IPS-18a (cell line): ENCODE measurements at regions not wholly inside any gene's neighbourhood (a gene's known extent, or its start where the extent isn't known, plus 50 kb on each side); places are given as distances from the start of the nearest gene placed in this dataset.

ENCODE experiments used
- H3K27ac ChIP-seq: one replicate; pipeline ENCODE4 v1.5.1; 2013; ENCODE audit warnings: low read length
- H3K27me3 ChIP-seq: one replicate; pipeline ENCODE4 v1.6.1; 2013; ENCODE audit warnings: mild to moderate bottlenecking, low read length; ENCODE audit not compliant: control insufficient read depth, insufficient read depth
- H3K36me3 ChIP-seq: one replicate; pipeline ENCODE4 v1.6.1; 2013; ENCODE audit warnings: low read depth, low read length; ENCODE audit not compliant: control insufficient read depth
- H3K4me1 ChIP-seq: one replicate; pipeline ENCODE4 v1.6.1; 2013; ENCODE audit warnings: low read depth, low read length; ENCODE audit not compliant: control insufficient read depth
- H3K4me3 ChIP-seq: one replicate; pipeline ENCODE4 v1.5.1; 2013; ENCODE audit warnings: low read length
- H3K9ac ChIP-seq: one replicate; pipeline ENCODE4 v1.6.1; 2013; ENCODE audit warnings: mild to moderate bottlenecking, low read length, moderate library complexity
- H3K9me3 ChIP-seq: one replicate; pipeline ENCODE4 v1.6.1; 2013; ENCODE audit warnings: low read depth, low read length; ENCODE audit not compliant: control insufficient read depth

DNA sequence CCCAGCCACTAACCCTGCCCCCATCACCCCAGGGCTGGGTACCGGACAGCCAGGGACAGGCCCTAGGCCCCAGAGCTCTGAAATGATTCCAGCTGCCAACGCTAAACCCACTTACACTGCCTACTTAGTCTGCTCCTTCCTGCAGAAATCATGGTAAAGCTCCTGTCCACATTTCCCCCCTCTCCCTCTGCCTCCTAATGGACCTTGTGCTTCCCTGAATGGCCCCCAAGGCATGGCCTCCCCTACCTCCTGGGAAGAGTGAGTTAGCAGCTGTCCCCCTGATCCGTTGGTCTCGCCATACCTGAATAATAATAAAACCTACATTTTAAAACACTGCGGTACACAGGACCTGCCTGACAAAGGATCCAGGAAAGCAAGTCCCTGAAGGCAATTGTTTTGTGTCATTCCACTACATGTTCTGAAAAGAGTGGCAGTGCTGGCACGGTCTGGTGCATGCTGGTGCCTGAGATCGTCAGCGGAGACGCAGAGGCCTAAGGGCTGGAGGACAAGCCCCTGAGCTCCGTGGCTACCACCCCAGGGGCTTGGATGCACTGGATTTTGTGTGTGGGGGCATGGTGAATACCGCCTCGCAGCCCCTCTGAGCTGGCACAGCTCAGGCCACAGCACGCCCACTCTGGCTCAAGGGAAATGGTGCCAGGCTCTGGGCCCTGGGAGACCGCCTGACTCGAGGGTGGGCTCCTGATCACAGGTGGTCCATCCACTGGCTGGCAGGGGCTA is 186.3 kb downstream of the CTTN start:
- Histone ChIP-seq H3K9me3 (no peaks in the 10 kb centered on the region), H3K4me1 (no peaks in the 10 kb centered on the region), H3K36me3 (no peaks in the 10 kb centered on the region), H3K4me3 (no peak overlapping the region), H3K27ac (no peak overlapping the region), H3K9ac (no peak overlapping the region), H3K27me3 (no peaks in the 10 kb centered on the region)

GRCh38 chr11:70585236-70585545 is 186.9 kb downstream of the CTTN start:
- no peaks in the 10 kb centered on the region for H3K27me3 ChIP-seq
- H3K9me3 ChIP-seq, result no peaks in the 10 kb centered on the region
- H3K27ac ChIP-seq, result no peak overlapping the region
- no peak overlapping the region for H3K9ac ChIP-seq
- no peaks in the 10 kb centered on the region for H3K36me3 ChIP-seq
- H3K4me3 ChIP-seq, result no peak overlapping the region
- no peaks in the 10 kb centered on the region for H3K4me1 ChIP-seq

DNA sequence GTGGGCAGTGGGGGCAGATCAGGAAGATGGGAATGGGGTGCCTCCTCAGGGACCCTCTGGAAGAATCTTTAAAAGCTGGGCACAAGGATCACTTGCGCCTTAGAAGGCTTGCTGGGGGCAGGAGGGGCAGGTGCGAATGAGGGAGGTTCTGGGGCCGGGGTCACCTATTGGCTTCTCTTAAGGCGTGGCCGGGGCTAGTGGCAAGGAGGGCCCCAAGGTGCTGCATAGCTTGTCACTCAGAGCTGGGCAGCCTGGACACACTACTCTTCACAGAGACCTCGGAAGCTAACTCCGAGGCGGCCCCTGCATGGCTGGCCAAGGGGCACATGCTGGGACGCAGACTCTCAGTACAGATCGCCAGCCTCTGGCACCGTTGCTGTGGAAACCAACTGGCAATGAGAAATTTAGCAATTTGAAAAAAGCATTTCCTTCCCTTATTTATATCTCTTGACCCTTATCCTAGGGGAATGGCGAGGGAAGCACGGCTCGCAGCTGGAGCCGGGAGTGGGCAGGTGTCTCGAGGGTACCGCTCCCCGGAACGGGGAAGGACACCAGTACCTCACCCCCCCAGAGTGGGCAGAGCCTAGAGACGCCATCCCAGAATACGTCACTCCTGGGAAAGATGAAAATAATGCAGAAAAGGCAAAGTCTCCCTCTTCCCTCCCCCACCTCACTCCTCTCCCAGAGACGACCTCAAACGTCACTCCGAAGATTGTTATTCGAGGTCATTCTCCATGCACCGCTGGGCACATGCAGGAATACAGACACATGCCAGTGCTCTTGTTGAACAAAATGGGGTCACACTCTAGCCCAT is 188.1 kb downstream of the CTTN start:
- no peak overlapping the region for H3K4me3 ChIP-seq
- no peaks in the 10 kb centered on the region for H3K9me3 ChIP-seq
- H3K9ac ChIP-seq, result no peak overlapping the region
- H3K27ac ChIP-seq, result no peak overlapping the region
- H3K27me3 ChIP-seq, result no peaks in the 10 kb centered on the region
- no peaks in the 10 kb centered on the region for H3K36me3 ChIP-seq
- H3K4me1 ChIP-seq, result no peaks in the 10 kb centered on the region

DNA sequence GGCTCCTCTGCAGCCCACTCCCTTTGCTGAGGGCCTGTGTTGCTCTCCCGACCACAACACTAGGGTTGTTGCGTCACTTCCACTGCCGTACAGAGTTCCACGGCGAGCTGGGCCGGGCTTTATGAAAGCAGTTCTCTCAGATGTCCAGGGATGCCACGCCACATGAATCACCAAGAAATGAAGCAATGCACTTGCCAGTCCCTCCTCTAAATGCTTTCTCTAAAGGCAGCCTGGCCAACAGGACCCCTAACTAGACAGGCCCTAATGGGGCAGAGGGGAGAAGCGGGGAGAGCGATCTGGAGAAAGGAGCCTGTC is 188.7 kb downstream of the CTTN start:
- Histone ChIP-seq H3K9me3 (no peaks in the 10 kb centered on the region), H3K36me3 (no peaks in the 10 kb centered on the region), H3K27me3 (no peaks in the 10 kb centered on the region), H3K4me3 (no peak overlapping the region), H3K27ac (no peak overlapping the region), H3K9ac (no peak overlapping the region), H3K4me1 (no peaks in the 10 kb centered on the region)

DNA sequence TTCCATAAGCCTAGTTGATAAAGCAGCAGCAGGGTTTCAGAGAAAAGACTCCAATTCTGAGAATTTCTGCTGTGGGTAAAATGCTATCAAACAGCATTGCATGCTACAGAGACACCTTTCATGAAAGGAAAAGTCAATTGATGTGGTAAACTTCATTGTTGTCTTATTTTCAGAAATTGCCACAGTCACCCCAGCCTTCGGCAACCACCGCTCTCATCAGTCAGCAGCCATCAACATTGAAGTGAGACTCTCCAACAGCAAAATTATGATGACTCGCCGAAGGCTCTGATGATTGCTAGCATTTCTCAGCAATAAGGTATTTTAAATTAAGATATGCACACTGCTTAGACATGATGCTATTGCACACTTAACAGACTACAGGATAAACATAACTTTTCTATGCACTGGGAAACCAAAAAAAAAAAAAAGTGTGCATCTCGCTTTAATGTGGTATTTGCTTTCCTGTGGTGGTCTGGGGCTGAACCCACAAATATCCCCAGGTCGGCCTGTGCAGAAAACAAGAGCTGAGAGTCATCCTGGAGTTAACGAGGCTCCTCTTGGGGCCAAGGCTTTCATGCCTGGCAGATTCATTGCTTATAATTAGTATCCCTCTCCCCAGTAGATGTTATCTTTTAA is 192.1 kb downstream of the CTTN start:
- Histone ChIP-seq H3K9me3 (no peaks in the 10 kb centered on the region), H3K9ac (no peak overlapping the region), H3K4me1 (no peaks in the 10 kb centered on the region), H3K4me3 (no peak overlapping the region), H3K36me3 (no peaks in the 10 kb centered on the region), H3K27me3 (no peaks in the 10 kb centered on the region), H3K27ac (no peak overlapping the region)

DNA sequence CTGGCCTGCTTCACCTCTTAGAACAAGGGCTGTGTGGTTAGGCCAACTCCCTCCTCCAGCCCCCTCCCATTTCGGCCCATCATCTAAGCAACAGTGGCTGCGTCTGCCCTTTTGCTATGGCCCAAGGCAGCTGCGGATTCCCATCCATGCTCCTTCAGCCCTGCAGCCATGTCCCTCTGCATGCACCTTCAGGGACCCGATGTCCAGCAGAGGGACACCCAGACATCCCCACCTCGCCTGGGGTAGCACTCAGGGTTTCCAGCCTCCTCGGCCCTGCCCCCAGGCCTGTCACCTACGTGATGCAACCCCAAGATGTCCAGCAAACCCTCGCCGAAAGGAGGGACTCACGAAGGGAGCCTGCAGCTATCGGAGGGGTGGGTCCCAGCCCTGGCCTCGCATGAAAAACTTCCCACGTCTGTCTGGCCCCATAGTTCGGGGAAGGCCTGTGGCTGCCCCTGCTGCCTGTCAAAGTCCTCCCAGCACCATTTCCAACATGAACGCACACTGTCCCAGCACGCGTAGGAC is 194.4 kb downstream of the CTTN start:
- H3K36me3 ChIP-seq, result no peaks in the 10 kb centered on the region
- H3K9ac ChIP-seq, result no peak overlapping the region
- no peak overlapping the region for H3K27ac ChIP-seq
- H3K4me1 ChIP-seq, result no peaks in the 10 kb centered on the region
- no peak overlapping the region for H3K4me3 ChIP-seq
- H3K27me3 ChIP-seq, result no peaks in the 10 kb centered on the region
- no peaks in the 10 kb centered on the region for H3K9me3 ChIP-seq

DNA sequence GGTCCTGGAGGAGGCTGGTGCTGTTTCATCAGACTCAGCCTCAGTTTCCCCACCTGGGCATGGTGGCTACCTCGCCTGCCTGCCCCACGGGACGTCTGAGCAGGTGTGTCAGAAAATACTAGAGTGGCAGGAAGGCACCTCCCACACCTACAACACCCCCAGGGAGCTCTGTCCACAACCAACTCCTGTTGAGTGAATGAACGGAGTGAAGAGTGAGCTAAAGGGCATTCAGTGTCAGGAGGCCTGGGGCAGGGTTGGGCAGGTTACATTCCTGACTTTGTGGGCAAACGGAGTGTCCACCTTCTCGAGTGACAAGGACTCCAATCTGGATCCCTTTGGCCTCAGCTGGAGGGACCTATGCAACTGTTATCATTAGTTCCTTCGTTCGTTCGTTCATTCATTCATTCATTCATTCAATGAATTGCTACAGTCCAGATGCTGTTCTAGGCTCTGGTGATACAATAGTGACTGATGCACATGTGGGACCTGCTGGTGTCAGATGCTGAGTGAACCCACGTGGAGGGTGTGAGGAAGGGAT is 195.2 kb downstream of the CTTN start:
- H3K9ac ChIP-seq, result no peak overlapping the region
- H3K9me3 ChIP-seq, result no peaks in the 10 kb centered on the region
- no peaks in the 10 kb centered on the region for H3K36me3 ChIP-seq
- H3K27ac ChIP-seq, result no peak overlapping the region
- no peaks in the 10 kb centered on the region for H3K27me3 ChIP-seq
- no peaks in the 10 kb centered on the region for H3K4me1 ChIP-seq
- H3K4me3 ChIP-seq, result no peak overlapping the region

- H3K4me3 ChIP-seq, result no peak overlapping the region
Measured at GRCh38 chr11:70594031-70594430, 195.7 kb downstream of the CTTN start.

DNA sequence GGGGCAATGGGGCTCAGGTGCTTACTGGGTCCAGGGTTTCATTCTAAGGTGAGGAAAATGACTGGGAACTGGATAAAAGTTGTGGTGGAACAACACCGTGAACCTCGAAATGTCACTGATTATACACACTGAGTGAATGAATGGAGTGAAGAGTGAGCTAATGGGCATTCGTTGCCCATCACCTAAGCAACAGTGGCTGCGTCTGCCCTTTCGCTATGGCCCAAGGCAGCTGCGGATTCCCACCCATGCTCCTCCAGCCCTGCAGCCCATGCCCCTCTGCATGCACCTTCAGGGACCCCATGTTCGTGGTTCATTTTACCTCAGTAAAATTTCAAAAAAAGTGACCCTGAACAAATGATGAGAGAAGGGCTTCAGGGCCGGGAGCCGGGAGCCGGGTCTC is 196.3 kb downstream of the CTTN start:
- Histone ChIP-seq H3K36me3 (no peaks in the 10 kb centered on the region), H3K27ac (no peak overlapping the region), H3K4me1 (no peaks in the 10 kb centered on the region), H3K27me3 (no peaks in the 10 kb centered on the region), H3K4me3 (no peak overlapping the region), H3K9ac (no peak overlapping the region), H3K9me3 (no peaks in the 10 kb centered on the region)

More at GRCh38 chr11:70594031-70594430, 195.7 kb downstream of the CTTN start:
- Histone ChIP-seq H3K4me1 (no peaks in the 10 kb centered on the region), H3K27ac (no peak overlapping the region), H3K9ac (no peak overlapping the region), H3K9me3 (no peaks in the 10 kb centered on the region), H3K27me3 (no peaks in the 10 kb centered on the region), H3K36me3 (no peaks in the 10 kb centered on the region)

- no peak overlapping the region for H3K27ac ChIP-seq
- no peaks in the 10 kb centered on the region for H3K36me3 ChIP-seq
- no peaks in the 10 kb centered on the region for H3K9me3 ChIP-seq
- H3K27me3 ChIP-seq, result no peaks in the 10 kb centered on the region
- no peak overlapping the region for H3K4me3 ChIP-seq
- H3K4me1 ChIP-seq, result no peaks in the 10 kb centered on the region
- H3K9ac ChIP-seq, result no peak overlapping the region
Measured at GRCh38 chr11:70595016-70595415, 196.7 kb downstream of the CTTN start.

GRCh38 chr11:70595452-70595851 is 197.1 kb downstream of the CTTN start:
- Histone ChIP-seq H3K9me3 (no peaks in the 10 kb centered on the region), H3K4me1 (no peaks in the 10 kb centered on the region), H3K4me3 (no peak overlapping the region), H3K36me3 (no peaks in the 10 kb centered on the region), H3K27ac (no peak overlapping the region), H3K27me3 (no peaks in the 10 kb centered on the region), H3K9ac (no peak overlapping the region)
